DMS 273 (cell line): ENCODE measurements at regions not wholly inside any gene's neighbourhood (a gene's known extent, or its start where the extent isn't known, plus 50 kb on each side); places are given as distances from the start of the nearest gene placed in this dataset.

Experiments
- DNase-seq: peaks from one replicate; lab custom pipeline; 2025; ENCODE audit not compliant: unreplicated experiment; lab: John Stamatoyannopoulos, UW

DNA sequence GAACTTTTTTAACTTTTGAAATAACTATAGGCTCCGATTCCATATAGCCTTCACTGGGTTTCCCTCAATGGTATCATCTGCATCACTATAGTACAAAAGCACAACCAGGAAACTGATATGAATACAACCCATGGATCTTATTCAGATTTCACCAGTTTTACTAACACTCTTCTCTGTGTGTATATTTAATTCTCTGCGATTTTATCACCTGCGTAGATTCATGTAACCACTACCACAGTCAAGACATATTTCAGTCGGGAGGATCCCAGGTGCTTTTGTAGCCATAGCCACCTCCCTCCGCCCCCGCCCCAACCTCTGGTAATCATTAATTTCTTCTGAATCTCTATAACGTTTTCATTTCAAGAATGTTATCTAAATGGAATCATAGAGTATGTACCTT, 82.8 kb upstream of the C7orf33 start:
- no peak for DNase-seq

DNA sequence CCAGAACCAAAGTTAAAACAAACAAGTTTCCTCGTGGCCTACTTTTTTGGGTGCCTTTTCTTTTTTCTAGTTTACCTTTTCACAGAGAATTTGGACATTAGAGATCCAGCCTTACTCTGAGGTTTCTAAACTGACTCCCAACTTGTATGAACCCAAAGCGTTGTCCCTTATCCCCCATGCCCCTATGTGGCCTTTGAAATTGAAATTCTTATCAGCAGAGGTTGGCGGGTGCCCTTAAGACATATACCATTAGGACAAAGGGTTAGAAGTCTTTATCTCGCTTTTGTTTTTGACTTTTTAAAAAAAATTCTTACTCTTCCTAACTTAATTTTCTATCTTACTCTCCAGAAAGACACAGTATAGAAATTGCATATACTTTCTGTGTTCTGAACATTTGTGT, 76.3 kb upstream of the C7orf33 start:
- no peak for DNase-seq

DNA sequence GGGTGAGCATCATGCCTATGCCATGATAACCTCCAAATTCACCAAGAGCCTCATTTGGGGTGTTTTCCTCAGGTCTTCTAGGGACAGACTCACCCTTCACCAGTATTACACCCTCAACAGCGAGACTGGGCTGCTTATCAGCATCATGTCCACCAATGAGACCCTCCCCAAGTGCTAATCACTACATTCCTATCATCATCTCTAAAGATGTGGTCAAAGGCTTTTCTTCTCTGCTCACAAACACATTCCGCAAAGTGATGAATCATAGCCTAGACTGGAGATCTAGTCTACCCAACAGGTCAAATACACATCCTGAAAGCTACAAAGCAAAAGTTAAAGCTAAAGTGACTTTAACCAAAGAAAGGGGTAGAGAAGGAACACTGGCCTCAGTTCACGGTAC, 75.3 kb upstream of the C7orf33 start:
- no peak for DNase-seq

DNA sequence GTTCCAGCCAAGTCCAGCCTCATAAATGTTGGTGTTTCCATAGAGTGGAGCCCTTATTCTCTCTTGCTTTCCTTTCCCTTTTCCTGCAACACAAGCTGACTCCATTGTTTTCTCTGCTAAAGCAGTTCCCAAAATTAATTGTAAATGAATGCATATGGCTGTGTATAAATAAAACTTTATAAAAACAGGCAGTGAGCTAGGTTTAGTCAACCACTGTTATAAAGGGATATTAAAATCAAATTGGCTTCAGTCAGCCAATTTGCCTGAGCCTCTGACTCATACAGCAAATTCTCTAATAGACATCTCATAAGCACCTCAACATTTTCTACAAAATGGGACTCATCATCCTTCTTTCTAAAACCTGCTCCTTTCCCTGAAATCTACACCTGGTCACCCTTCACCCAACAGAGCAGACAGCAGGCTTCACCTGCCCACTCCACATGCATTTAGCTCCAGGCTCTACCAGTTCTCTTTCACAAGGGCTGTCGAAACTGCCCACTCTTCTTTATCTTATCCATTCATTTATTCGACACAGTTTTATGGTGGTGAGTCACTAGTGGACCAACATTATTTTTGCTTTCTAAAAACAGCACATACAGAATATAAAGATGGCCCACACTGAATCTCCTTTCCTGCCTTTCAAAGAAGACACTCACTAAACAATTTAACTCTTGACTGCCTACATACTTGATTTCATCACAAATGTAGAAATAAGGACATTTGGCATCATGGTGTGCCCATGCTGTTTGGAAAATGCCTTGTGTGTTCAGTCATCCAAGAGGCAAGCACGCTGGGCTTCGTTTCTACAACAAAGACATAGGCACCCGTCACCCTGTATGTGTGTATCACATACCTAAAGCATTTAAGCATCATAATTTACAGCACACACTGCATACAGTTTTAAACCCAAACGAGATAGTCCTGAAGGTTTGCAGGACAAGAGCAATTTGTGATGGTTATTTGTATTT, 74.6 kb upstream of the C7orf33 start:
- DNase-seq = no peak

DNA sequence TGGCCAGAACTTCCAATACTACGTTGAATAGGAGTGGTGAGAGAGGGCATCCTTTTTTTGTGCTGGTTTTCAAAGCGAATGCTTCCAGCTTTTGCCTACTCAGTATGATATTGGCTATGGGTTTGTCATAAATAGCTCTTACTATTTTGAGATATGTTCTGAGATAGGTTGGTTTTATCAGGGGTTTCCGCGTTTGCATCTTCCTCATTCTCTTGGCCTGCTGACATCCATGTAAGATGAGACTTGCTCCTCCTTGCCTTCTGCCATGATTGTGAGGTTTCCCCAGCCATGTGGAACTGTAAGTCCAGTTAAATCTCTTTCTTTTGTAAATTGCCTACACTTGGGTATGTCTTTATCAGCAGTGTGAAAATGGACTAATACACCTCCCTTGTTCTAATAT, 71.2 kb upstream of the C7orf33 start:
- DNase-seq = peak; percentile 29

DNA sequence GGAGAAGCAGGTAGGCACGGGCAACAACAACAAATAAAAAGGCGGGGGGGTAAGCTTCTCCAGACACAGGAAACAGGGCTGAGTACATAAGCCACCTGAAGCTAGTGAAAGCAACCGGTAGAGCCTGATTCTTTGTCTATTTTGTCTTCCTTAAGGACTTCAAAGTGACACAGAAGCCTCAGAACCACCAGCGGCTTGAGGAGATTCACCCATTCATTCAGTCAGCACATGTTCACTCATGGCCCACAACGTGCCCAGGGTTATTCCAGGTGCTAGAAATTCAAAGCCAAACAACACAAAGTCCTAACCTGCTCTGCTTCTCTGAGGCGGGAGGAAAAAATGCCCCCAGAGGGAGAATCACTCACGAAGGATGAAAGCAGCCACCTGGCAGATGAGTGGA, 69.3 kb upstream of the C7orf33 start:
- no peak for DNase-seq

DNA sequence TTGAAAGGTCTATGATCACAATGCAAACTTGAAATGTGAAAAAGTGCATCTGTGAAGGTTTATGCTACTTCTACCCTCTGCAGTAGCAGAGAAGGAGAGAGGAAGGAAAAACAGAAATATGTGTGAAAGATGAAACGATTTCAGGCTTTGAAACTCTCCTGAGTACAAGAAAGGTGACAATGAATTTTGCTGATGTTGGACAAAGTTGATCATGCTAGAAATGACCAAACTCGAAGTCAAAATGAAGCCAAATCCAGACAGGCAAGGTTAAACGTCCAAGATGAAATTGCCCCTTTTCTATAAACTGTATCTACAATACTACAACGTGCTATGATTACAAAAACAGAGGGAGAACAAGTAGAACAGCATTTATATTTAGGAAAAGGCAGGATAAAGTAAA, 67.0 kb upstream of the C7orf33 start:
- no peak for DNase-seq

DNA sequence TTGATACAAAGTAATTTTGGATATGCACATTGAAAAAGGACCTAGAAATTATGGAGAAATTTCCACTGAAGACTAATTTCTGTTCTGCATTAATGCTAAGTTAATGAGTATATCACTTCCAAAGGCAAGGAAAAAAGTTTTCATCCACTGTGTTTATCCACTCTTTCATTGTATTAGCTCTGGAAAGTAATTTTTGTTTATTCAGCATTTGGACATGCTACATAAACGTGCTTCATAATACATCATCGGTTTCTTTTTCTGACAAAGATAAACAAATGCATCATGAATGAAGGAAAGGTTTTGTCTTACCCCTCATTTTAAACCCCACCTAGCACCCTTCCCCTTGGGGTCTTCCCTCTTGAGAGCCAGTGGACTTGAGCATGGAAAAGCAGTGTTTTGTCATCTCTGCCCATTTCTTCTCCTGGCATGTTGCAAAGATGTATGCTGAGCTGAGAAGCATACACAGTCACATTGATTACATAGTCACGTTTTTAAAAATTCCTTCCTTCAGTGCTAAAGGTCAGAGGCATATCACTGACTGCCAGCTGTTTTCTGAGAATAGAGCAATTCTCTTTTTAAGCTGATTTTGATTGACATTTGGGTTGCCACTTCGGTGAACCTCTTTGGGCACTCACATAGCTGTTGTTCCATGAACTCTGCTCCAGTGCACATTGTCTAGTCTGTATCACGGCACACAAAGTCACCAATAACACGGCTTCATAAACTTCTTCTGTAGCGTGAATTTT, 65.9 kb upstream of the C7orf33 start:
- no peak for DNase-seq

DNA sequence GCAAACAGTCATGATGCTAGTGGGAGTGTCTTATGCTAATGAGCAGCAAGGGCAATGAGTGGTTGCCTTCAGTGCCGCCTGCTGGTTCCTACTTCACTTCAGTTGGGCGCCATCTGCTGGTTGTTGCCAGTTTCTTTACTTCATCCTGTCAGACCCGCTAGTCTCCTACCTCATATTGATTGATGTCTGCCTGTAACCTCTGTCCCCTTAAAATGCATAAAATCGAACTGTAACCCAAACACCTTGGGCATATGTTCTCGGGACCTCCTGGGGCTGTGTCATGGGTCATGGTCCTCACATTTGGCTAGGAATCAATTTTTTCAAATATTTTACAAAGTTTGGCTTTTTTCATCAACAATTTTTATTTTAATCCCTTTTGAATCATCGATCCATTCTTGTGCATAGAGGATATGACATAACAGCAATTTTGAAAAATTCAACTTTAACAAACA, 62.8 kb upstream of the C7orf33 start:
- DNase-seq = peak; percentile 99

DNA sequence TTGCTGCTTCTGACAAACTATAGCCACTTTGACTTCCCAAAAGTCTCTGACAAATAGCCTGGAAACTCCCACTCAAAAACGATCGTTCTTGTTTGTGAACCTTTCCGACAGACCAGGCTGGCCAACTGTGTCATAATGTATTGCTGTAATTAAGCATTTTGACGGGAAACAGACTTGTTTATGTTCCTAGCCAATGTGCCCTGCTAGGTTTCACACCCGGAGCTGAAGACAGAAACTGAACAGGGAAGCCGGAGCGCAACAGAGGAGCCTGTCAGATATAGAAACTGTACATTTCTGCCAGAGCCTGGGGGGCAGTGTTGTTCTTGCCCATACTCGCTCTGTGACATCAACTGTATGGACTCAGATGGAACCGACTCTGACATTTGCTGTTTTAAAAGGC, 55.3 kb upstream of the C7orf33 start:
- peak; percentile 49 for DNase-seq

DNA sequence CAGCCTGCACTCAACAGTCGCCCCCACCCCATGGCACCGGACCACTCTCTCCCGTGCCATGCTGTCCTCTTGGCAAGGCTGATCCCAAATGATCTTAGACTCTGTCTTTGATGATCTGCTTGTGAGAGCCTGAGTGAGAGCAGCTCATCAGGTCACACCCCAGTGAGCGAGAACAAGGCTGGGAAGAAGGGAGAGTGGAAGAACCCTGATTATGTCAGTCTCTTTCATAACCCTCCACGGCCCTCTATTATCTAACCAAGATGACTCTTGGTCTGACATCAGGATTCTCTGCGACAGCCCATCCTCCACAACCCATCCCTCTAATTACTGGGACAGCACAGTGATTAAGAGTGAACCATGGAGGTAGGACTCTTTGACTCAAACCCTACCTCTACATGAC, 53.1 kb upstream of the C7orf33 start:
- DNase-seq = no peak

DNA sequence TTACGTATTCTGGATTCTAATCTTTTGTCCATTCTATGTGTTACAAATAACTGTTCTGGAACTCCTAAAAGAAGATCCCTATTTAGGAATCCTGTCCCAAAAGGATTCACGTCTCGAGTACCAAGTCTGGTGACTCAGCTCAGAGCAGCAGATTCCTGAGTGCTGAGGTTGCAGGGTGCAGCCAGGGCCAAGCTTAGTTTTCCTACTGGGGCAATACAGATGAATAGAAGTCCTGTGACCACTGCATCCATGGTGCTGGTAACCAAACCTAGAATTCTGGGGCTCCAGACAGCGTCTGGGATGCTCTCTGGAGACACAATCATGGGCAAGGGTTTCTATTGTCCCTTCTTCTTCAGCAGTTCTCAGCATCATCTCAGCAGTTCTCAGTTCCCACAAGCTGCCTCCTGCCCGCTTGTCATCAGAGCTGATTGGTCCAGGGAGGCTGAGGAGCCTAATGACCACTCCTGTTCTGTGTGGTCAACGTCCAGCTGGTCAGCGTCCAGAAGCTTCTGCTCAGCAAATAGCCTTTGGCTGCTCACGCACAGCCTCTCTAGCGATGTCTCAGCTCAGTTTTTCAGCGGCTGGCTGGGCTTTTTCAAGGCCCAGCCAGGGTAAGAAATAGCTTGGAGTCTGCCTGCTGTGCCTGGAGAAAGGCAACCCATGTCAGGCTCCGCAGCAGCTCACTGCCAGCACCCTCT, 50.4 kb upstream of the C7orf33 start:
- no peak for DNase-seq
